Epithelial cell of proximal tubule (primary cell): ENCODE measurements at regions not wholly inside any gene's neighbourhood (a gene's known extent, or its start where the extent isn't known, plus 50 kb on each side); places are given as distances from the start of the nearest gene placed in this dataset.

Source experiments
- DNase-seq: peaks from one replicate; pipeline ENCODE4 v3.0.0-alpha.2; 2011; ENCODE audit warnings: low read depth
- H3K4me3 ChIP-seq: 2 replicates; pipeline ENCODE4 v1.5.1; 2011; ENCODE audit warnings: low read depth, mild to moderate bottlenecking, low read length
- TF ChIP-seq, protein P1 (sequence below): conservative IDR thresholded peaks from 2 replicates; pipeline ENCODE4 v1.5.1; 2012; ENCODE audit warnings: low read depth, mild to moderate bottlenecking, low read length

DNA sequence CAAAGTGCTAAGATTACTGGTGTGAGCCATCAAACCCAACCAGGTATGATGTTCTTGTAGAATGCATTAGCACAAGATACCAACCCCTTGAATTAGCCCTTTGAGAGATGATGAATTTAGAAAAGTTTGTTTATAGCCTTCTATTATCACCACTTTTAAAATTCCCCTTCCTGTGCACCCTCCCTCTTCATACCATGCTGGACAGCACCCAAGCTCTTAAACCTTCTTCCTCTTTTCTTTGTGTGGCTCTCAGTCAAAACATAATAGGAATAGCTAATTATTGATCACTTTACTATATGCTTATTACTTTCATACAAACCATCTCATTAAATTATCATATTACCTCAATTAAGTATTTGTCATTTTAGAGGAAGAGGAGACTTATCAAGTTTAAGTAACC, 87.6 kb upstream of the TMED7 start:
- DNase-seq: no peak
- H3K4me3 ChIP-seq: no peak overlapping the region
- TF ChIP-seq, protein P1, sequence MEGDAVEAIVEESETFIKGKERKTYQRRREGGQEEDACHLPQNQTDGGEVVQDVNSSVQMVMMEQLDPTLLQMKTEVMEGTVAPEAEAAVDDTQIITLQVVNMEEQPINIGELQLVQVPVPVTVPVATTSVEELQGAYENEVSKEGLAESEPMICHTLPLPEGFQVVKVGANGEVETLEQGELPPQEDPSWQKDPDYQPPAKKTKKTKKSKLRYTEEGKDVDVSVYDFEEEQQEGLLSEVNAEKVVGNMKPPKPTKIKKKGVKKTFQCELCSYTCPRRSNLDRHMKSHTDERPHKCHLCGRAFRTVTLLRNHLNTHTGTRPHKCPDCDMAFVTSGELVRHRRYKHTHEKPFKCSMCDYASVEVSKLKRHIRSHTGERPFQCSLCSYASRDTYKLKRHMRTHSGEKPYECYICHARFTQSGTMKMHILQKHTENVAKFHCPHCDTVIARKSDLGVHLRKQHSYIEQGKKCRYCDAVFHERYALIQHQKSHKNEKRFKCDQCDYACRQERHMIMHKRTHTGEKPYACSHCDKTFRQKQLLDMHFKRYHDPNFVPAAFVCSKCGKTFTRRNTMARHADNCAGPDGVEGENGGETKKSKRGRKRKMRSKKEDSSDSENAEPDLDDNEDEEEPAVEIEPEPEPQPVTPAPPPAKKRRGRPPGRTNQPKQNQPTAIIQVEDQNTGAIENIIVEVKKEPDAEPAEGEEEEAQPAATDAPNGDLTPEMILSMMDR: no peak

DNA sequence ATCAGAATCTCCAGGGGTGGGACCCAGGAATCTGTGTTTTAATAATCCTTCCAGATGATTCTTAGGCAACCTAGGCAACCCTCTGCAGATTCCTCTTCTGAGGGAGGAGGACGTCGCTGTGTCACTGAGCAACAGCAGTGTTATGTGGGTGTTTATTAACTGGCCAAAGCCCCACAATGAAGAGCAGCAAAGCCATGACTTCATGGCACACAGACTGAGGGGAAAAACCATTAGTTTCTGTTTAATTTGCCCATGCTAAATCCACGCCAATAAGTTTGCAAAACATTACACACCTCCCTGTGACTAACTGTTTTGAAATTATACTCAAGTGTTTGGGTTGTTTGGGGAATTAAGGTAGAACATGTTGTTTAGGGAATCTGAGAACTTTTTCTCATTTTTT, 83.7 kb upstream of the TMED7 start:
- DNase-seq: peak; percentile 48
- H3K4me3 ChIP-seq: no peak overlapping the region
- TF ChIP-seq, protein P1: no peak

DNA sequence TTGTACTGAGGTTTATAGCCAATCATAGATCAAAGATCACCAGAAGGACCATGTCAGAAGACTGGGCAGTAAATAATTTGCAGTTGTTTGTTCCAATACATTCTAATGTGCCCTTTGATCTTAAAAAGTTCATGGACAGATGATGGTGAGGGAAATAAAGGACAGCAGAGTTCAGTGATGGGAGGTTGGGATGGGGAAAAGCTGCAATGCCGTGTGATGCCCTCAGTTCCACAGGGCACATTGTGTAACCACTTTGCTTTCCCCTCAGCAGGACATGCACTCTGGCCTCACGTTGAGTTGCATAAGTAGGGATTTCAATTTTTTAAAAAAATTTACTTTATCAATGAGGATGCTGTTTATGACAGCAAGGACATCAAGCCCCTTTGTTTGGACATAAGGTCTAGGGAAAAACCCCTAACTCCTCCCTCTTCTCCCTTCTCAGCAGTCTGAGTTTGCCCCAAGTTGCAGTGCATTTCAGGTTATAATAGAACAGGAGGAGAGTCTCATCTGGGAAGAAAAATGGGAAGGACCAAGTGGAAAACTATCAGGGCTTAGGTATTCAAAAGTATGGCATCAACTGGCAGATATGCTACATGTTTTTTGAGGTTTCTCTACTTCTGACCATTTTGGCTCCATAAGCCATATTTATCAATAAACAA, 83.1 kb upstream of the TMED7 start:
- TF ChIP-seq, protein P1: no peak

DNA sequence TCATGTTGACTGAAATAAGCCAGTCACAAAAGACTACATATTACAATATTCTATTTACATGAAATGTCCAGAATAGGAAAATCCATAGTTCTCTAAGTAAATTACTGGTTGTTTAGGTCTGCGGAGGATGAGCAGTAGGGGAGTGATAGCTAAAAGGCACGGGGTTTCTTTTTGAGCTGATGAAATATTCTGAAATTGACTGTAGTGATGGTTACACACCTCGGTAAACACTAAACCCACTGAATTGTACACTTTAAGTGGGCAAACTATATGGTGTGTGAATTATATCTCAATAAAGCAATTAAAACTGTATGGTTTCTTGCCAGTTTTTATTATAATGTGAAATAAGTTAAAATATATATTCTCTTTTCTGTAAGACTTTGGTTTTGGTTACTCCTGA, 77.7 kb upstream of the TMED7 start:
- TF ChIP-seq, protein P1: no peak
- H3K4me3 ChIP-seq: no peak overlapping the region
- no peak for DNase-seq

More for the DNA sequence above, 83.1 kb upstream of the TMED7 start:
- H3K4me3 ChIP-seq: no peak overlapping the region
- DNase-seq: no peak

DNA sequence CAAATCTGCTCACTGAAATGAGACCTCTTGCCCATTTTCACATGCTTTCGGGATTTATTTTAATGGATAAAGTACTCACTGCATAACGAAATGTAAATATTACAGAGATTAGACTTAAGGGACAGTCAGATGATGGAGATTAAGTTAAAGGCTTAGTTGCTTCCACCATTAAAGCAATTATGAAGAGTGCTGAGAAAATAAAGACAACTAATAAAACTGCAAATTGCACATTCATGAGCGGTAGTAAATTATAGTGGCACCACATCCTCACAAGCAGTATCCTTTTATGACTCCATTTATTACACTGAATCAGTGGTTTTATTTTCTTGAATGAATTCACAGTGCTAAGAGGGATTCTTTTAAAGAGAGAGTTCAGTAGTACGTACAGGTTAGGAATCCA, 76.2 kb upstream of the TMED7 start:
- TF ChIP-seq, protein P1: no peak
- DNase-seq: no peak
- H3K4me3 ChIP-seq: no peak overlapping the region

DNA sequence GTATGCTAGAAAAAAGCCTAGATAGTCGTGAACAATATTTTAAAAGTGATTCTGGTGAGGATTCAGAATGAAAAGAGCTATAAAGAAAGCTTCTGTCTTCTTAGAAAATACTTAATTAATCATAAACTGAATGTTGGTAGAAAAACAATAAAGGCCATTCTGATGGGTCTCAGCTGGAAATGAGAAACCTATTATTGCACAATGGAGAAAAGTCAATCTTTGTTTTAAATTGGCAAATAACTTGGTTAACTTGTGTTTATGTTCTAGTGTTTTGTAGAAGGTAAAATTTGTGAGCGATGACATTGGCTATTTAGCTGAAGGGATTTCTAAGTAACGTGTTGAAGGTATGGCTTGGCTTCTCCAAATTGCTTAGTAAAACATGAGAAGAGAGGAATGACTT, 74.1 kb upstream of the TMED7 start:
- no peak overlapping the region for H3K4me3 ChIP-seq
- TF ChIP-seq, protein P1: no peak
- DNase-seq: no peak

DNA sequence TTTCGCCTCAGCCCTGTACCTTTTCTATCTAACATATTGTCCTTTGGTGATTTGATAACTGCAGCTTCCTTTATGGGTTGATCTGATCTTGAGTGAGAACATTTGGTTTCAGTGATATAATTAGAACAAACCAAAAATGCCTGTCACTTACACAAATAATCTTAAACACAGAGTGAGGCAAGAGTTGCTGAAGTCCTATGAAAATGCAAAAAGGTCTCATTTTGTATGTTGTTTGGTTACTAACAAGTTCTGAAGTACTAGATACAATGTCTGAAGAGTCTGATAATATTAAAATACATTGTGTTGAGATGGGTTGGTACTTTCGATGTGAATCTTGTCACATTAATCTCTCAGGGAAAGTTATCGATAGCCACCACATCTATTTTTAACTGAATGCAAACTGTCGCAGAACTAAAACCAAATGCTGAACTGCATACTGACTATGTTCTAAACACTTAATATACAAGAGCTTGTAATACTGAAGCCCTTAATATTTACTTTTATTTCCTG, 70.4 kb upstream of the TMED7 start:
- TF ChIP-seq, protein P1: no peak
- no peak for DNase-seq
- H3K4me3 ChIP-seq: no peak overlapping the region
